Sigmoid colon (tissue), 6 donors: ENCODE measurements at regions not wholly inside any gene's neighbourhood (a gene's known extent, or its start where the extent isn't known, plus 50 kb on each side); places are given as distances from the start of the nearest gene placed in this dataset.
"Not testable (repeated sequence)": the region's sequence is repeated elsewhere in the genome, so short reads cannot be mapped to it uniquely, and the experiment has no call there.

Source experiments
- DNase-seq: peaks from one replicate; pipeline ENCODE4 v3.0.0-alpha.2; 2019
- H3K27ac ChIP-seq, 4 donors: fragments of 200-600 bp; sonication (generic); one replicate each; pipeline ENCODE4 v1.5.1; 2016 to 2019; ENCODE audit warnings: mild to moderate bottlenecking in 1 of 4
- H3K27me3 ChIP-seq, 3 donors: fragments of 200-600 bp; sonication (generic); one replicate each; pipeline ENCODE4 v1.5.1; 2019; ENCODE audit warnings: mild to moderate bottlenecking in 1 of 3
- H3K36me3 ChIP-seq, 4 donors: fragments of 200-600 bp; sonication (generic); one replicate each; pipeline ENCODE4 v1.5.1; 2016 to 2019
- H3K4me1 ChIP-seq, 4 donors: fragments of 200-600 bp; sonication (generic); one replicate each; pipeline ENCODE4 v1.5.1; 2017 to 2019
- H3K4me3 ChIP-seq, 4 donors: fragments of 200-600 bp; sonication (generic); one replicate each; pipeline ENCODE4 v1.5.1; 2017 to 2019; ENCODE audit warnings: mild to moderate bottlenecking in 2 of 4, moderate library complexity in 1 of 4
- H3K9me3 ChIP-seq, 4 donors: fragments of 200-600 bp in 3 of 4; sonication (generic) in 3 of 4; one replicate each; pipeline versions ENCODE4 v1.5.1 to v1.6.1; 2013 to 2019
- CTCF ChIP-seq, 4 experiments: fragments of 450-650 bp in 3 of 4; fragments of 200-600 bp in 1 of 4; IDR thresholded peaks; one replicate each; pipeline ENCODE4 v1.5.1; 2016 to 2019; ENCODE audit warnings: antibody characterized with exemption in 4 of 4, mild to moderate bottlenecking in 3 of 4, moderate library complexity in 2 of 4
- EP300 ChIP-seq, 4 donors: sonication (generic); formaldehyde crosslinking; IDR thresholded peaks; one replicate each; pipeline ENCODE4 v1.6.1; 2017; ENCODE audit warnings: antibody characterized with exemption in 4 of 4
- POLR2A ChIP-seq, 2 donors: fragments of 450-650 bp; IDR thresholded peaks; one replicate each; pipeline ENCODE4 v1.6.1; 2016; ENCODE audit warnings: antibody characterized with exemption in 2 of 2, mild to moderate bottlenecking in 2 of 2, moderate library complexity in 2 of 2
- POLR2AphosphoS5 ChIP-seq, 4 donors: sonication (generic); formaldehyde crosslinking; IDR thresholded peaks; one replicate each; pipeline ENCODE4 v1.6.1; 2017; ENCODE audit warnings: antibody characterized with exemption in 4 of 4
- WGBS, 2 donors: extraction: QIAGEN DNeasy Blood & Tissue Kit; methylation state at CpG; one replicate each; pipeline ENCODE4 v1.1.7; 2013; 5-methylcytosine and 5-hydroxymethylcytosine counted together
- intact Hi-C: fragments of 100-400 bp; cut with DNase I; formaldehyde crosslinking; loops from one replicate; pipeline ENCODE4 v1.15.1; 2023
- donor health status: healthy with polysubstance abuse.
- donor health status: healthy.

GRCh38 chr3:95721938-95722337, 1092.5 kb upstream of the EPHA6 start:
- Histone ChIP-seq H3K4me1 (no peaks in the 10 kb centered on the region), H3K9me3 (no peaks in the 10 kb centered on the region), H3K27me3 (no peaks in the 10 kb centered on the region), H3K36me3 (no peaks in the 10 kb centered on the region), H3K27ac (no peak overlapping the region), H3K4me3 (no peak overlapping the region)
- TF ChIP-seq CTCF (IDR thresholded peaks at IDR 0.05) (no peak), POLR2AphosphoS5 (IDR thresholded peaks at IDR 0.05) (no peak), EP300 (IDR thresholded peaks at IDR 0.05) (no peak)
- no peak for DNase-seq
- intact Hi-C loops: no loop called here
- WGBS, 2 donors: 29 to 65% methylated on average over 2 of the region's 2 CpGs

- Histone ChIP-seq H3K9me3 (no peaks in the 10 kb centered on the region), H3K27ac (no peak overlapping the region), H3K36me3 (no peaks in the 10 kb centered on the region), H3K4me1 (no peaks in the 10 kb centered on the region), H3K4me3 (no peak overlapping the region), H3K27me3 (no peaks in the 10 kb centered on the region)
- no peak for DNase-seq
- intact Hi-C loops: no loop called here
- TF ChIP-seq POLR2A (IDR thresholded peaks at IDR 0.05): no peak
- no peak for TF ChIP-seq EP300 (IDR thresholded peaks at IDR 0.05)
- no peak for TF ChIP-seq POLR2AphosphoS5 (IDR thresholded peaks at IDR 0.05)
- no peak for TF ChIP-seq CTCF (IDR thresholded peaks at IDR 0.05)
- WGBS, 2 donors: 95 to 96% methylated on average over 1 of the region's 1 CpG
These were observed 1088.6 kb upstream of the EPHA6 start for GRCh38 chr3:95725770-95726169.

GRCh38 chr3:95731753-95732152, 1082.6 kb upstream of the EPHA6 start:
- peaks cover 0 to 8% (median 0%) of the 10 kb centered on the region in 4 donors for H3K4me1 ChIP-seq
- H3K27ac ChIP-seq: no peak overlapping the region
- TF ChIP-seq CTCF (IDR thresholded peaks at IDR 0.05) (no peak), EP300 (IDR thresholded peaks at IDR 0.05) (no peak), POLR2A (IDR thresholded peaks at IDR 0.05) (no peak), POLR2AphosphoS5 (IDR thresholded peaks at IDR 0.05) (no peak)
- no peaks in the 10 kb centered on the region for H3K9me3 ChIP-seq
- H3K36me3 ChIP-seq: no peaks in the 10 kb centered on the region
- 85 to 92% methylated on average over 1 of the region's 1 CpG for WGBS, 2 donors
- DNase-seq: no peak
- no peak overlapping the region for H3K4me3 ChIP-seq
- intact Hi-C loops: no loop called here
- H3K27me3 ChIP-seq: no peaks in the 10 kb centered on the region

- WGBS, 2 donors: 61 to 73% methylated on average over 1 of the region's 1 CpG
- H3K27ac ChIP-seq: no peak overlapping the region
- TF ChIP-seq POLR2A (IDR thresholded peaks at IDR 0.05): no peak
These were observed 1081.1 kb upstream of the EPHA6 start for GRCh38 chr3:95733336-95733735.

GRCh38 chr3:95738045-95738444, 1076.3 kb upstream of the EPHA6 start:
- Histone ChIP-seq H3K27ac (no peak overlapping the region), H3K36me3 (no peaks in the 10 kb centered on the region), H3K9me3 (no peaks in the 10 kb centered on the region), H3K4me1 (peaks cover 0 to 5% (median 0%) of the 10 kb centered on the region in 4 donors), H3K27me3 (no peaks in the 10 kb centered on the region), H3K4me3 (no peak overlapping the region)
- 78 to 83% methylated on average over 2 of the region's 2 CpGs for WGBS, 2 donors
- intact Hi-C loops: no loop called here
- DNase-seq: no peak
- no peak for TF ChIP-seq POLR2AphosphoS5 (IDR thresholded peaks at IDR 0.05)
- TF ChIP-seq CTCF (IDR thresholded peaks at IDR 0.05): no peak
- no peak for TF ChIP-seq EP300 (IDR thresholded peaks at IDR 0.05)
- no peak for TF ChIP-seq POLR2A (IDR thresholded peaks at IDR 0.05)

More at GRCh38 chr3:95733336-95733735, 1081.1 kb upstream of the EPHA6 start:
- H3K4me3 ChIP-seq: no peak overlapping the region
- H3K27me3 ChIP-seq: no peaks in the 10 kb centered on the region
- intact Hi-C loops: no loop called here
- H3K9me3 ChIP-seq: no peaks in the 10 kb centered on the region
- peaks cover 0 to 8% (median 0%) of the 10 kb centered on the region in 4 donors for H3K4me1 ChIP-seq
- no peak for DNase-seq
- no peaks in the 10 kb centered on the region for H3K36me3 ChIP-seq

GRCh38 chr3:95744896-95745295, 1069.5 kb upstream of the EPHA6 start:
- H3K27me3 ChIP-seq, intact Hi-C loops, H3K27ac ChIP-seq, H3K36me3 ChIP-seq, DNase-seq, H3K4me3 ChIP-seq, H3K9me3 ChIP-seq, H3K4me1 ChIP-seq: not testable (repeated sequence)
- WGBS, 2 donors: 90 to 92% methylated on average over 27 of the region's 27 CpGs
